Hematopoietic multipotent progenitor cell treated with erythropoietin and hydrocortisone succinate and interleukin-3 and kit ligand, for 4 days (in vitro differentiated cells): ENCODE measurements at regions not wholly inside any gene's neighbourhood (a gene's known extent, or its start where the extent isn't known, plus 50 kb on each side); places are given as distances from the start of the nearest gene placed in this dataset.

Source experiments
- DNase-seq: peaks from one replicate; pipeline ENCODE4 v3.0.0-alpha.2; 2015

GRCh38 chr3:23078735-23079134 is 124.4 kb upstream of the UBE2E2 start:
- no peak for DNase-seq

- no peak for DNase-seq
These were observed 123.2 kb upstream of the UBE2E2 start for GRCh38 chr3:23079976-23080375.

GRCh38 chr3:23083701-23084100 is 119.4 kb upstream of the UBE2E2 start:
- DNase-seq: no peak

- no peak for DNase-seq
These were observed 118.8 kb upstream of the UBE2E2 start for GRCh38 chr3:23084367-23084766.

DNA sequence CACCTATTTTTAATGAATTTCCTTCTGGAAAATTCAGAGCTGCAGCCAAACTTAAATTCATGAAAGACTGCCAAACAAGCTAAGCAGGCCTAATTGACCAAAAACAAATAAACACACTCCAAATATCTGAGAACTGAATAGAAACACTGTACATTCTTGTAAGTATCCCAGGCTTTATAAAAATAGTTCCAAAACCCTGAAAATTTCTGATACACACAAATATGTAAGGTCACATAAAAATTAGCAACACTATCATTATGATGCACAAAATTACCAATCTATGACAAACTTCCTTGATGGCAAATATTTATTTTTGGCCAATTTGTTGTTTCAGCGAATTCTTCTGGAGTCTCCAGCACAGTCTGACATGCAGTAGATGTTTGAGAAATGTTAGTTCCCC is 117.9 kb upstream of the UBE2E2 start:
- no peak for DNase-seq

- no peak for DNase-seq
These were observed 116.8 kb upstream of the UBE2E2 start for GRCh38 chr3:23086331-23086730.

- no peak for DNase-seq
These were observed 116.3 kb upstream of the UBE2E2 start for GRCh38 chr3:23086831-23087230.

DNA sequence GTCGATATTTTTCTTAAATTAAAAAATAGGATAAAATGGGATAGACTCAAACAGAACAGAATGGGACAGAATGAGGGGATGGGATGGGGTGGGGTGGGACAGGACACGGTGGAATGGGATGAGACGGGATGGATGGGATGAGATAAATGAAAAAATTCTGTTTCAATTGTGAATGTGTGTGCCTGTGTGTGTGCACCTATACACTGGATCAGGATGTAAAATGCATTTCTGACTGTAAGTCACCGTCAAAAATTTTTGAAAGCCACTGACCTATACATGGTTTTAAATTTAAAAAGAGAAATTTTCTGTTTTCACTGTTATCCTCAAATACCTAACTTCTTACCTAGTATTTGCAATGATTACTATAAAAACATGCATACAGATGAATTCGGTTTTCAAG is 108.7 kb upstream of the UBE2E2 start:
- DNase-seq: no peak

- DNase-seq: no peak
These were observed 108.2 kb upstream of the UBE2E2 start for GRCh38 chr3:23094890-23095462.

- DNase-seq: no peak
These were observed 107.1 kb upstream of the UBE2E2 start for GRCh38 chr3:23096041-23096440.

GRCh38 chr3:23099021-23099420 is 104.1 kb upstream of the UBE2E2 start:
- no peak for DNase-seq

- DNase-seq: no peak
These were observed 103.5 kb upstream of the UBE2E2 start for GRCh38 chr3:23099677-23100076.

- no peak for DNase-seq
These were observed 103.0 kb upstream of the UBE2E2 start for GRCh38 chr3:23100106-23100505.

- DNase-seq: no peak
These were observed 99.4 kb upstream of the UBE2E2 start for GRCh38 chr3:23103764-23104163.

DNA sequence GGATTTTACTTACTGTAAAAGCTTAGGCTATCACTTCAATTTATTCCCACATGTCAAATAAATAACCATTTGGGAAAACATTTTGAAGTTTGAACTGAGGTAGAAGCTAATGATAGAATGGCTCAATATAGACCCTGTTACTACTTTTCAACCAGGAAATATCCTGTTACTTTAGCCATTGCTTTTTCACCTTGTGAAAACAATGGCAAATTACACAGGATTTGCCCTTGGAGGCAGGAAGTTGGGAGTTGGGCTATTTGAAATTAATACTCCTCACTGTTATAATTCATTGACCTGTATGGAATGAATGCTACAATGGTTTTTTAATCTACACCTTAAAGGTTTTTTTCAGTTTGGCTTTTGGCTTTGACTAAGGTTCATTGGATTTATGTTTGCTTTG is 98.1 kb upstream of the UBE2E2 start:
- DNase-seq: no peak

- no peak for DNase-seq
These were observed 96.5 kb upstream of the UBE2E2 start for GRCh38 chr3:23106666-23107065.

DNA sequence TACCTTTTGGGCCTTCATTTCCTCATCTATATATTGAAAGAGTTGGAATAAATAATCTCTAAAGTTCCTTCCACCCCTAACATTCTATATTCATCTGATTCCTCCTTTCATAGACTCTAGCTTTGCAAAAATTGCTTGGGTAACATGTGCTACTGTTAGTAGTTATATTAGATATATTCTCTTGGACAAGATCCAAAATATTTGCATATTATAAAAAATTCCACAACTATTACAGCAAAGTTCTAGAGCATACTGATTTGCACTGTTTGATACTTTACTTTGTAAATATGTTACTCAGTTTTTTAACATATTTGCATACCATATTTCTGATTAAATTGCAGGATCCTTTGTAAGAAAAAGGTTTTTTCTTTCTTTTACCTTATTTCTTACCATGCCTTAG is 95.9 kb upstream of the UBE2E2 start:
- no peak for DNase-seq

- peak; percentile 47 for DNase-seq
These were observed 94.6 kb upstream of the UBE2E2 start for GRCh38 chr3:23108451-23109057.

DNA sequence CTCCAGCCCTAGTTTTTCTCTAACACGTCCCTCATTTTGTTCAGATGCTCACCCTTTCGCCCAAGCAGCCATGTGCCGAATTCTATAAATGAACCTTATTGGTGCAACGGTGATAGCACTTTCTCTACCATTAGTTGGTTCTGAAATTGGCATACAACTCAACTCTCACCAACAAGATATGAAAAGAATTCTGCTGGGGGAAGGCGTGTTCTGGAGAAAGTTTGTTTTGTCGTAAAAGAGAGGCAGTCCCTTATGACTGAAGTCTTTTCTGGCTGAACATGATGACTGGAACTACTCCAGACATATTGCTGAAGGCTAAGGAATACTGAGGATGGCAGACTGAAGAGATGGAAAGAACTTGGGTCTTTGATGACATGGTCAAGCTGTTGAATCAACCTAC is 91.8 kb upstream of the UBE2E2 start:
- DNase-seq: no peak

DNA sequence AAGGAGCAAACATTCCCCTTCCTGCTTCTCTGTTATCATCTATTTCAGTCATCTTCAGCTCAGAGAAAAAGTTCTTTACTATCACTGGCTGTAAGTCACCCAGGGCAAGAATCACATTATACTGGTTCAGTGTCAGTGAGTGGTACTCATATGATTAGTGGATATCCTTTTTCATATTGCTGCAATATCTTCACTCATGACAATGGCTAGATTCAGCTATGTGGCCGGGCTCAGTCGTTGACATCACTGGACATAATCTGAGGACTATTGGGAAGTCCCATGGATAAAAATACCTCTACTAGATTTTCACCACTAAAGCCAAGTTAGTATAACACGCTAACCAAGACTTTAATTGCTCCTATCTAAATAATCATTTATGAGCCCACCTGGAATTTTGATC is 91.3 kb upstream of the UBE2E2 start:
- DNase-seq: no peak

DNA sequence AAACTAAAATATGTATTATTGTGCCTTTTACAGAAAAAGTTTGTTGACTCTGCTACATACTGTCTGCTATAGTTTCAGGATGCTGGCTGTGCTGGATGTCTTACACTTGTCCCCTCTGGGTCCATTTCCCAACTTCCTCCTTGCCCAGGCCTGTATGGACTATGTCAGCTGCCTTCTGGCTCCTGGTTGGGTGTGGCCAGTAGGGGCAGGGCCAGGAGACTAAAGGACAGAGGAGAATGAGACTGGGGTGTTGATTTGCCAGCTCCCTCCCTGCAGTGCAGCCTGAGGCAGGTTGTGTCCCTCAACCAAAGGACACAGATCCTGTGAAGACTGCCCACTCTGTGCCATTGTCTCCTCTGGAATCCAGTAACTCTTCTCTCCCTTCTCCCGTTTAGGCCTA is 90.6 kb upstream of the UBE2E2 start:
- peak; percentile 28 for DNase-seq

GRCh38 chr3:23113455-23114171 is 89.5 kb upstream of the UBE2E2 start:
- peak; percentile 81 for DNase-seq

DNA sequence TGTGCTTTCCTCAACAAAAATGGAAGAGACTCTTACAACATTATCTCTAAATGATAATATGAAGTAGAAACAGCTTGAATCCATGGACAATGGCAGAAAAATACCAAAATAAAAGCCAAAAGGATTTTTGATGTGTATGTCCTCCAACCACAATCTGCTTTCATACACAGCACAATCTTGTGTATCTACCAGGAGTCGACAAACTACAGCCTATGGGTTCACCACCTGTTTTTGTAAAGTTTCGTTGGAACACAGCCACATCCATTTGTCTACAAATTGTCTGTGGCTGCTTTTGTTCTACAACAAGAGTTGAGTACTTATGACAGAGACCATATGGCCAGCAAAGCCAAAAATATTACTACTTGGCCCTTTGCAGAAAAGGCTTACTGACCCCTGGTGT is 88.7 kb upstream of the UBE2E2 start:
- no peak for DNase-seq

- DNase-seq: peak; percentile 50
These were observed 87.8 kb upstream of the UBE2E2 start for GRCh38 chr3:23115171-23115877.
